ENCODE measurements at regions not wholly inside any gene's neighbourhood (a gene's known extent, or its start where the extent isn't known, plus 50 kb on each side); places are given as distances from the start of the nearest gene placed in this dataset.
"Not testable (repeated sequence)": the region's sequence is repeated elsewhere in the genome, so short reads cannot be mapped to it uniquely, and the experiment has no call there.

DNA sequence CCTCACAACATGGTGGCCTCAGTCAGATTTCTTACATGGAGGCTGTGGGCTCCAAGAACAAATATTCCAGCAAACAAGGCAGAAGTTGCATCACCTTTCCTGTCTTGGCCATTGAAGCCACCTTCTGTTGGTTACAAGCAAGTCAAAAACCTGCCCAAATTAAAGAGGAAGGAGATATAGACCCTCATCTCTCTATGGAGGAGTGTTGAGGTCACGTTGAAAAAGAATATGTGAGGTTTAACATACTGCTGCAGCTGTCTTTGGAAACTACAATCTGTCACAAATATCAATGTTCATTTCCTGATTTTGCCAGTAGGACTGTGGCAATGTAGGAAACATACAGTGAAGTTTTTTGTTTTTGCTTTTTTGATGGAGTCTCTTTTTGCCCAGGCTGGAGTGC is 211.4 kb downstream of the COPRS start:
- Histone ChIP-seq H3K27ac (ENCODE audit: low read depth, low read length) (no peak overlapping the region), H3K36me3 (ENCODE audit: insufficient read depth, low read length) (no peaks in the 10 kb centered on the region), H3K4me3 (ENCODE audit: low read depth in 1 of 2, low read length in 2 of 2) (no peak overlapping the region), H3K27me3 (ENCODE audit: control insufficient read depth in 1 of 2, insufficient read depth in 2 of 2, low read length in 2 of 2) (no peaks in the 10 kb centered on the region), H3K9me3 (ENCODE audit: low read length) (no peaks in the 10 kb centered on the region), H3K4me1 (ENCODE audit: insufficient read depth, low read length) (no peaks in the 10 kb centered on the region), H3K9ac (ENCODE audit: low read length) (no peak overlapping the region)

GRCh38 chr17:31646642-31647041 is 212.4 kb downstream of the COPRS start:
- Histone ChIP-seq H3K27me3 (ENCODE audit: control insufficient read depth in 1 of 2, insufficient read depth in 2 of 2, low read length in 2 of 2) (no peaks in the 10 kb centered on the region), H3K9me3 (ENCODE audit: low read length) (no peaks in the 10 kb centered on the region), H3K9ac (ENCODE audit: low read length) (no peak overlapping the region), H3K27ac (ENCODE audit: low read depth, low read length) (no peak overlapping the region), H3K36me3 (ENCODE audit: insufficient read depth, low read length) (no peaks in the 10 kb centered on the region), H3K4me1 (ENCODE audit: insufficient read depth, low read length) (no peaks in the 10 kb centered on the region), H3K4me3 (ENCODE audit: low read depth in 1 of 2, low read length in 2 of 2) (no peak overlapping the region)

GRCh38 chr17:31645351-31645750 is 213.7 kb downstream of the COPRS start:
- H3K4me1 ChIP-seq (ENCODE audit: insufficient read depth, low read length): no peaks in the 10 kb centered on the region
- no peak overlapping the region for H3K9ac ChIP-seq (ENCODE audit: low read length)
- no peak overlapping the region for H3K4me3 ChIP-seq (ENCODE audit: low read depth in 1 of 2, low read length in 2 of 2)
- no peaks in the 10 kb centered on the region for H3K27me3 ChIP-seq (ENCODE audit: control insufficient read depth in 1 of 2, insufficient read depth in 2 of 2, low read length in 2 of 2)
- no peak overlapping the region for H3K27ac ChIP-seq (ENCODE audit: low read depth, low read length)
- no peaks in the 10 kb centered on the region for H3K36me3 ChIP-seq (ENCODE audit: insufficient read depth, low read length)
- H3K9me3 ChIP-seq (ENCODE audit: low read length): no peaks in the 10 kb centered on the region

GRCh38 chr17:31631766-31632165 is 227.3 kb downstream of the COPRS start:
- Histone ChIP-seq H3K36me3 (ENCODE audit: insufficient read depth, low read length) (no peaks in the 10 kb centered on the region), H3K4me1 (ENCODE audit: insufficient read depth, low read length) (no peaks in the 10 kb centered on the region), H3K4me3 (ENCODE audit: low read depth in 1 of 2, low read length in 2 of 2) (no peak overlapping the region), H3K9me3 (ENCODE audit: low read length) (no peaks in the 10 kb centered on the region), H3K27ac (ENCODE audit: low read depth, low read length) (no peak overlapping the region), H3K9ac (ENCODE audit: low read length) (no peak overlapping the region), H3K27me3 (ENCODE audit: control insufficient read depth in 1 of 2, insufficient read depth in 2 of 2, low read length in 2 of 2) (no peaks in the 10 kb centered on the region)

- not testable (repeated sequence) for H3K9ac ChIP-seq (ENCODE audit: low read length); H3K9me3 ChIP-seq (ENCODE audit: low read length); H3K36me3 ChIP-seq (ENCODE audit: insufficient read depth, low read length); H3K4me3 ChIP-seq (ENCODE audit: low read depth in 1 of 2, low read length in 2 of 2); H3K4me1 ChIP-seq (ENCODE audit: insufficient read depth, low read length); H3K27me3 ChIP-seq (ENCODE audit: control insufficient read depth in 1 of 2, insufficient read depth in 2 of 2, low read length in 2 of 2); H3K27ac ChIP-seq (ENCODE audit: low read depth, low read length)
Measured at GRCh38 chr17:31630866-31631265, 228.2 kb downstream of the COPRS start.

- Histone ChIP-seq H3K9ac (ENCODE audit: low read length) (no peak overlapping the region), H3K27me3 (ENCODE audit: control insufficient read depth in 1 of 2, insufficient read depth in 2 of 2, low read length in 2 of 2) (no peaks in the 10 kb centered on the region), H3K36me3 (ENCODE audit: insufficient read depth, low read length) (no peaks in the 10 kb centered on the region), H3K9me3 (ENCODE audit: low read length) (no peaks in the 10 kb centered on the region), H3K27ac (ENCODE audit: low read depth, low read length) (no peak overlapping the region), H3K4me1 (ENCODE audit: insufficient read depth, low read length) (no peaks in the 10 kb centered on the region), H3K4me3 (ENCODE audit: low read depth in 1 of 2, low read length in 2 of 2) (no peak overlapping the region)
Measured at GRCh38 chr17:31629696-31630470, 229.2 kb downstream of the COPRS start.

DNA sequence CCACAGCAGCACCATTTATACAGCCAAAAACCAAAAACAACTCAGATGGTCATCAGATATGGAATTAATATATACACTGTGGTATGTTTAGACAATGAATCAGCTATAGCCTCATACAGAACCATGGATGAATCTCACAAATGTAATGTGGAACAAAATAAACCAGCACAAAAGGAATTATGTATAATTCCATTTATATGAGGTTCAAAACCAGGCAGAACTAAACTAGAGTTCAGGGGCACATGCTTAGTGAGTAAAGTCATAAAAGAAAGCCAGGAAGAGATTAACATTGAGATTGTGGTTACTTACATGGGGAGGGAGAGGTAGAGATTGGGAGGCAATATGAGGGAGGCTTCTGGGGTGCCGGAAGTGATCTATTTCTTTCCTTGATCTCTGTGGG is 231.1 kb downstream of the COPRS start:
- Histone ChIP-seq H3K27me3 (ENCODE audit: control insufficient read depth in 1 of 2, insufficient read depth in 2 of 2, low read length in 2 of 2) (no peaks in the 10 kb centered on the region), H3K4me3 (ENCODE audit: low read depth in 1 of 2, low read length in 2 of 2) (no peak overlapping the region), H3K9me3 (ENCODE audit: low read length) (no peaks in the 10 kb centered on the region)

DNA sequence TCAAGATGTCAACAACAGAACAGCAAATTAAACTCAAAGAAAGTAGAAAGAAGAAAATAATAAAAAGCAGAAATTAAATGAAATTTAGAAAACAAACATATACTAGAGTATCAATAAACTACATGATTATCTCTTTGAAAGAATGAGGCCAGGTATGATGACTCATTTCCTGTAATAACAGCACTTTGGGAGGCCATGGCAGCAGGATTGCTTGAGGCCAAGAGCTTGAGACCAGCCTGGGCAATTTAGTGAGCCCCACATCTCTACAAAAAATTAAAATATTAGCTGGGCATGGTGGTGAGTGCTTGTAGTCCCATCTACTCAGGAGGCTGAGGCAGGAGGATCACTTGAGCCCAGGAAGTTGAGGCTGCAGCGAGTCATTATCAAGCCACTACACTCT is 232.5 kb downstream of the RAB11FIP4 start:
- no peaks in the 10 kb centered on the region for H3K4me1 ChIP-seq (ENCODE audit: insufficient read depth, low read length)
- H3K9ac ChIP-seq (ENCODE audit: low read length): no peak overlapping the region
- no peak overlapping the region for H3K4me3 ChIP-seq (ENCODE audit: low read depth in 1 of 2, low read length in 2 of 2)
- no peaks in the 10 kb centered on the region for H3K9me3 ChIP-seq (ENCODE audit: low read length)
- H3K36me3 ChIP-seq (ENCODE audit: insufficient read depth, low read length): no peaks in the 10 kb centered on the region
- no peak overlapping the region for H3K27ac ChIP-seq (ENCODE audit: low read depth, low read length)
- H3K27me3 ChIP-seq (ENCODE audit: control insufficient read depth in 1 of 2, insufficient read depth in 2 of 2, low read length in 2 of 2): no peaks in the 10 kb centered on the region

More for the DNA sequence above, 231.1 kb downstream of the COPRS start:
- Histone ChIP-seq H3K27ac (ENCODE audit: low read depth, low read length) (no peak overlapping the region), H3K36me3 (ENCODE audit: insufficient read depth, low read length) (no peaks in the 10 kb centered on the region), H3K9ac (ENCODE audit: low read length) (no peak overlapping the region), H3K4me1 (ENCODE audit: insufficient read depth, low read length) (no peaks in the 10 kb centered on the region)

- Histone ChIP-seq H3K4me1 (ENCODE audit: insufficient read depth, low read length) (no peaks in the 10 kb centered on the region), H3K4me3 (ENCODE audit: low read depth in 1 of 2, low read length in 2 of 2) (no peak overlapping the region), H3K36me3 (ENCODE audit: insufficient read depth, low read length) (no peaks in the 10 kb centered on the region), H3K27ac (ENCODE audit: low read depth, low read length) (no peak overlapping the region), H3K9ac (ENCODE audit: low read length) (no peak overlapping the region), H3K27me3 (ENCODE audit: control insufficient read depth in 1 of 2, insufficient read depth in 2 of 2, low read length in 2 of 2) (no peaks in the 10 kb centered on the region), H3K9me3 (ENCODE audit: low read length) (no peaks in the 10 kb centered on the region)
Measured at GRCh38 chr17:31622500-31622899, 231.0 kb downstream of the RAB11FIP4 start.

GRCh38 chr17:31621566-31621965 is 230.1 kb downstream of the RAB11FIP4 start:
- no peaks in the 10 kb centered on the region for H3K9me3 ChIP-seq (ENCODE audit: low read length)
- no peaks in the 10 kb centered on the region for H3K27me3 ChIP-seq (ENCODE audit: control insufficient read depth in 1 of 2, insufficient read depth in 2 of 2, low read length in 2 of 2)
- H3K4me1 ChIP-seq (ENCODE audit: insufficient read depth, low read length): no peaks in the 10 kb centered on the region
- no peak overlapping the region for H3K27ac ChIP-seq (ENCODE audit: low read depth, low read length)
- H3K9ac ChIP-seq (ENCODE audit: low read length): no peak overlapping the region
- H3K4me3 ChIP-seq (ENCODE audit: low read depth in 1 of 2, low read length in 2 of 2): no peak overlapping the region
- no peaks in the 10 kb centered on the region for H3K36me3 ChIP-seq (ENCODE audit: insufficient read depth, low read length)

DNA sequence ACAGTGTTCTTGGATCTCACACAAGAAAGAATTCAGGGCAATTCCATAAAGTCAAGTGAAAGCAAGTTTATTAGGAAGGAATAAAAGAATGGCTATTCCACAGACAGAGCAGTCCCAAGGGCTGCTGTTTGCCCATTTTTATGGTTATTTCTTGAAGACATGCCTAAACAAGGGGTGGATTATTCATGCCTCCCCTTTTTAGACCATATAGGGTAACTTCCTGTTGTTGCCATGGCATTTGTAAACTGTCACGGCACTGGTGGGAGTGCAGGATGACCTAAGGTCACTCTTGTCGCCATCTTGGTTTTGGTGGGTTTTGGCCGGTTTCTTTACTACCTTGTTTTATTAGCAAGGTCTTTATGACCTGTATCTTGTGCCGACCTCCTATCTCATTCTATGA is 219.6 kb downstream of the RAB11FIP4 start:
- not testable (repeated sequence) for H3K4me1 ChIP-seq (ENCODE audit: insufficient read depth, low read length); H3K9ac ChIP-seq (ENCODE audit: low read length); H3K27ac ChIP-seq (ENCODE audit: low read depth, low read length); H3K4me3 ChIP-seq (ENCODE audit: low read depth in 1 of 2, low read length in 2 of 2); H3K9me3 ChIP-seq (ENCODE audit: low read length); H3K27me3 ChIP-seq (ENCODE audit: control insufficient read depth in 1 of 2, insufficient read depth in 2 of 2, low read length in 2 of 2); H3K36me3 ChIP-seq (ENCODE audit: insufficient read depth, low read length)

Data from muscle layer of colon (tissue), 2 donors.